OCI-LY7 (cell line): ENCODE measurements at regions not wholly inside any gene's neighbourhood (a gene's known extent, or its start where the extent isn't known, plus 50 kb on each side); places are given as distances from the start of the nearest gene placed in this dataset.

Experiments used
- BruUV-seq: library from RNA; stranded (reverse); fragments of 400-500 nt; replicated peaks from 2 replicates; lab custom pipeline; 2021; lab: Mats Ljungman, UMichigan
- CTCF ChIA-PET: fragments of 300-600 bp; sonication (Branson Sonifier 250); formaldehyde crosslinking; loops from one replicate; lab custom pipeline; 2022; ENCODE audit warnings: antibody characterized with exemption; ENCODE audit not compliant: unreplicated experiment; lab: Charles Lee
- POLR2A ChIA-PET: fragments of 300-600 bp; sonication (Branson Sonifier 250); formaldehyde crosslinking; loops from one replicate; lab custom pipeline; 2022; ENCODE audit warnings: antibody characterized with exemption; lab: Charles Lee
- DNase-seq: peaks from one replicate; pipeline ENCODE4 v3.0.0-alpha.2; 2015; ENCODE audit warnings: low spot score
- H2AFZ ChIP-seq: fragments of 200-600 bp; sonication (generic), shearing (Covaris generic); 2 replicates; pipeline ENCODE4 v1.6.1; 2014; ENCODE audit warnings: mild to moderate bottlenecking, antibody characterized with exemption, low read length, moderate library complexity
- H3K27ac ChIP-seq: fragments of 200-600 bp; sonication (generic); 2 replicates; pipeline ENCODE4 v1.5.1; 2014; ENCODE audit warnings: mixed run types, low read depth, mild to moderate bottlenecking, moderate library complexity, low read length, inconsistent platforms; ENCODE audit not compliant: poor library complexity, severe bottlenecking
- H3K36me3 ChIP-seq: fragments of 200-600 bp; sonication (generic); 2 replicates; pipeline ENCODE4 v1.6.1; 2014; ENCODE audit warnings: mild to moderate bottlenecking, antibody characterized with exemption, low read length, moderate library complexity, mixed read lengths; ENCODE audit not compliant: insufficient read depth
- H3K4me1 ChIP-seq: fragments of 200-600 bp; sonication (generic); 2 replicates; pipeline ENCODE4 v1.5.1; 2014; ENCODE audit warnings: mild to moderate bottlenecking, low read length; ENCODE audit not compliant: insufficient read depth, poor library complexity, severe bottlenecking
- H3K4me2 ChIP-seq: fragments of 200-600 bp; sonication (generic); 2 replicates; pipeline ENCODE4 v1.6.1; 2014; ENCODE audit warnings: mild to moderate bottlenecking, low read length
- H3K4me3 ChIP-seq: fragments of 200-600 bp; sonication (generic); 2 replicates; pipeline ENCODE4 v1.5.1; 2014; ENCODE audit warnings: mild to moderate bottlenecking, low read depth, low read length; ENCODE audit not compliant: poor library complexity, severe bottlenecking
- H3K79me2 ChIP-seq: fragments of 200-600 bp; sonication (generic); 2 replicates; pipeline ENCODE4 v1.6.1; 2016; ENCODE audit warnings: low read depth, mild to moderate bottlenecking, low read length, moderate library complexity, mixed read lengths; ENCODE audit not compliant: insufficient read depth
- H3K9me2 ChIP-seq: fragments of 200-600 bp; sonication (generic); 2 replicates; pipeline ENCODE4 v1.6.1; 2016; ENCODE audit warnings: mild to moderate bottlenecking, low read length, mixed read lengths; ENCODE audit not compliant: insufficient read depth
- H3K9me3 ChIP-seq: fragments of 200-600 bp; sonication (generic); 2 replicates; pipeline ENCODE4 v1.6.1; 2014; ENCODE audit warnings: mild to moderate bottlenecking, mixed run types, low read length, mixed read lengths
- H4K20me1 ChIP-seq: fragments of 200-600 bp; sonication (generic); 2 replicates; pipeline ENCODE4 v1.6.1; 2014; ENCODE audit warnings: mild to moderate bottlenecking, antibody characterized with exemption, low read length, moderate library complexity, mixed read lengths; ENCODE audit not compliant: insufficient read depth
- EZH2phosphoT487 ChIP-seq: fragments of 200-600 bp; sonication (generic); IDR thresholded peaks from 2 replicates; pipeline ENCODE4 v1.6.1; 2018; ENCODE audit warnings: low read depth, borderline replicate concordance, mild to moderate bottlenecking, mixed run types, antibody characterized with exemption, low read length, moderate library complexity, mixed read lengths
- intact Hi-C: fragments of 100-400 bp; cut with micrococcal nuclease; formaldehyde crosslinking; loops from one replicate; pipeline ENCODE4 v1.10.0; 2022; ENCODE audit not compliant: unreplicated experiment
- TF ChIP-seq, protein P1 (sequence below): fragments of 200-600 bp; sonication (generic); conservative IDR thresholded peaks from 2 replicates; pipeline ENCODE4 v1.5.1; 2014; ENCODE audit warnings: mild to moderate bottlenecking, antibody characterized with exemption, low read length, moderate library complexity, mixed read lengths

DNA sequence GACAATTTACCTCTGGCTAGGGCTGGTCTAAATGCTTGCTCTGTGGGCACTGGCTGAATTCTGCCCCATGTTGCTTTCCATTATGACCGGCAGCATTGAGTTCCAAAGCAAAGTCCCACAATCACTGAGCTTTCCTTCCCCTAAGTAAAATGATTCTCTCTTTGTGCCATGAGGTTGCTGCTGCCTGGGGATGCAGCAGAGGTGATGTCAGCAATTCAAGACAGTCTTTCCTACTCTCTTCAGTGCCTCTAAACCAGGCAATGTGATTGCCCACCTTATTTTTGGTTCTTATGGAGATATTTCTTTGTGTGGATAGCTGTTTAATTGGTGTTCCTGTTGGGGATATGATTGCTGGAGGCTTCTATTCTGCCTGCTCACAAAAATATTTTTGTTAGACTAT, 1043.9 kb upstream of the EPHA7 start:
- BruUV-seq = no TSS peak
- intact Hi-C loops = no loop called here
- H3K9me2 ChIP-seq = no peaks in the 10 kb centered on the region
- H3K4me1 ChIP-seq = no peaks in the 10 kb centered on the region
- H3K4me2 ChIP-seq = no peak overlapping the region
- no peaks in the 10 kb centered on the region for H3K79me2 ChIP-seq
- TF ChIP-seq, protein P1, sequence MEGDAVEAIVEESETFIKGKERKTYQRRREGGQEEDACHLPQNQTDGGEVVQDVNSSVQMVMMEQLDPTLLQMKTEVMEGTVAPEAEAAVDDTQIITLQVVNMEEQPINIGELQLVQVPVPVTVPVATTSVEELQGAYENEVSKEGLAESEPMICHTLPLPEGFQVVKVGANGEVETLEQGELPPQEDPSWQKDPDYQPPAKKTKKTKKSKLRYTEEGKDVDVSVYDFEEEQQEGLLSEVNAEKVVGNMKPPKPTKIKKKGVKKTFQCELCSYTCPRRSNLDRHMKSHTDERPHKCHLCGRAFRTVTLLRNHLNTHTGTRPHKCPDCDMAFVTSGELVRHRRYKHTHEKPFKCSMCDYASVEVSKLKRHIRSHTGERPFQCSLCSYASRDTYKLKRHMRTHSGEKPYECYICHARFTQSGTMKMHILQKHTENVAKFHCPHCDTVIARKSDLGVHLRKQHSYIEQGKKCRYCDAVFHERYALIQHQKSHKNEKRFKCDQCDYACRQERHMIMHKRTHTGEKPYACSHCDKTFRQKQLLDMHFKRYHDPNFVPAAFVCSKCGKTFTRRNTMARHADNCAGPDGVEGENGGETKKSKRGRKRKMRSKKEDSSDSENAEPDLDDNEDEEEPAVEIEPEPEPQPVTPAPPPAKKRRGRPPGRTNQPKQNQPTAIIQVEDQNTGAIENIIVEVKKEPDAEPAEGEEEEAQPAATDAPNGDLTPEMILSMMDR = no peak
- TF ChIP-seq EZH2phosphoT487 = no peak
- no peak overlapping the region for H3K27ac ChIP-seq
- no peaks in the 10 kb centered on the region for H3K9me3 ChIP-seq
- ChIA-PET POLR2A (interaction anchor here (0.6 kb wide), 2 partner anchors 11 to 209 kb away, joined by 3 read pairs; no protein-coding TSS in a partner anchor), CTCF (no interaction called here)
- no peaks in the 10 kb centered on the region for H4K20me1 ChIP-seq
- no peak for DNase-seq
- H3K4me3 ChIP-seq = no peak overlapping the region
- no peak overlapping the region for H2AFZ ChIP-seq
- no peaks in the 10 kb centered on the region for H3K36me3 ChIP-seq

DNA sequence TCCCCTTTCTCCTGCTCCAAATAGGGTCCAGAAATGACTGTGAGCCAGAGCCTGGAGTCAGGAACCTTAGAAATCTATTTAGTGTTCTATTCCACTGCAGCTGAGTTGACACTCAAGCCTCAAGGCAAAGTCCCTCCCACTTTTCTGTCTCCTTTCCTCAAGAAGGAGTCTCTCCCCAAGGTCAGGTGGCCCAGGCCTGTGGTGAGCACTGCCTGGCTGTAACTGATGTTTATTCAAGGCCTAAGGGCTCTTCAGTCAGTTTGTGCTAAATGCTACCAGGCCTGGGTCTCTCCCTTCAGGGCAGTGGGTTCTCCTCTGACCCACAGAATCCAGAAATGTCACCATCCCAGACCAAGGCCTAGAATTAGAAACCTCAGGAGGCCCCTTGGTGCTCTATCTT, 1042.9 kb upstream of the EPHA7 start:
- Histone ChIP-seq H3K9me3 (no peaks in the 10 kb centered on the region), H3K4me2 (no peak overlapping the region), H4K20me1 (no peaks in the 10 kb centered on the region), H3K4me3 (no peak overlapping the region), H3K27ac (no peak overlapping the region), H3K36me3 (no peaks in the 10 kb centered on the region), H3K4me1 (no peaks in the 10 kb centered on the region), H2AFZ (no peak overlapping the region), H3K79me2 (no peaks in the 10 kb centered on the region), H3K9me2 (no peaks in the 10 kb centered on the region)
- no peak for DNase-seq
- BruUV-seq = no TSS peak
- POLR2A ChIA-PET = no interaction called here
- no peak for TF ChIP-seq EZH2phosphoT487
- TF ChIP-seq, protein P1 = no peak
- intact Hi-C loops = no loop called here
- CTCF ChIA-PET = no interaction called here

DNA sequence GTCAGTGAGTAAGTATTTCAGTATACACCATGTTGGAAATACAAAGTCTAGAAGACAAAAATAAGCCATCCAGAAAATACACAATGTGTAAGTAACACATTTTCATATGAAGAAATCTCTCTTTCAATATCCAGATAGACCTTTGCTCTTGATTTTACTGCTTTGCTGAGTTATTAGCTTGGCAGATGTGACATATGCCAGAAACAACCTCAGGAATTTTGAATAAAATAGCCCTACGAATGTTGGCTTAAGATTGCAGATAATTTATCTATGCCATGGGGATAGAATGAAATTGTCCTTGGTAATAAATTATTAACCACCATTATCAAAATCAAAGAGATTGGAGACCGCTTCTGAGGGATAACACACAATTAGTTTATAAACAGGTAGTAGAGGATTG, 1036.9 kb upstream of the EPHA7 start:
- H3K4me1 ChIP-seq = no peaks in the 10 kb centered on the region
- H3K9me3 ChIP-seq = no peaks in the 10 kb centered on the region
- H2AFZ ChIP-seq = no peak overlapping the region
- ChIA-PET POLR2A (no interaction called here), CTCF (no interaction called here)
- no TSS peak for BruUV-seq
- no peaks in the 10 kb centered on the region for H4K20me1 ChIP-seq
- intact Hi-C loops = no loop called here
- no peak overlapping the region for H3K27ac ChIP-seq
- H3K79me2 ChIP-seq = no peaks in the 10 kb centered on the region
- H3K9me2 ChIP-seq = no peaks in the 10 kb centered on the region
- no peak overlapping the region for H3K4me3 ChIP-seq
- TF ChIP-seq, protein P1 = no peak
- no peak for TF ChIP-seq EZH2phosphoT487
- no peak overlapping the region for H3K4me2 ChIP-seq
- no peak for DNase-seq
- no peaks in the 10 kb centered on the region for H3K36me3 ChIP-seq
